ENCODE measurements at regions not wholly inside any gene's neighbourhood (a gene's known extent, or its start where the extent isn't known, plus 50 kb on each side); places are given as distances from the start of the nearest gene placed in this dataset.
"Not testable (repeated sequence)": the region's sequence is repeated elsewhere in the genome, so short reads cannot be mapped to it uniquely, and the experiment has no call there.

GRCh38 chr6:27748661-27749060 is 163.5 kb downstream of the OR2B2 start:
- H3K4me1 ChIP-seq: peaks cover 0 to 3% (median 2%) of the 10 kb centered on the region in 12 donors
- intact Hi-C loops (cut with DNase I): no loop called here
- no peak overlapping the region for H3K4me3 ChIP-seq
- no peak overlapping the region for H3K27ac ChIP-seq
- 75 to 81% (median 80%) methylated on average over 7 of the region's 7 CpGs for WGBS, 4 donors
- ATAC-seq (no peak), DNase-seq (no peak)
- H3K27me3 ChIP-seq: peaks cover 0 to 55% (median 19%) of the 10 kb centered on the region in 9 donors
- no peaks in the 10 kb centered on the region for H3K9me3 ChIP-seq
- H3K36me3 ChIP-seq: no peaks in the 10 kb centered on the region
- TF ChIP-seq POLR2A (IDR thresholded peaks at IDR 0.05) (no peak), CTCF (IDR thresholded peaks at IDR 0.05) (no peak)

GRCh38 chr6:27747637-27748036 is 164.6 kb downstream of the OR2B2 start:
- H3K27me3 ChIP-seq: peaks cover 0 to 65% (median 26%) of the 10 kb centered on the region in 9 donors
- intact Hi-C loops (cut with DNase I): no loop called here
- ATAC-seq (no peak), DNase-seq (no peak)
- TF ChIP-seq POLR2A (IDR thresholded peaks at IDR 0.05) (no peak), CTCF (IDR thresholded peaks at IDR 0.05) (no peak)
- H3K4me1 ChIP-seq: no peaks in the 10 kb centered on the region
- H3K27ac ChIP-seq: no peak overlapping the region
- WGBS, 4 donors: 68 to 80% (median 74%) methylated on average over 6 of the region's 6 CpGs
- H3K9me3 ChIP-seq: no peaks in the 10 kb centered on the region
- H3K4me3 ChIP-seq: no peak overlapping the region
- H3K36me3 ChIP-seq: no peaks in the 10 kb centered on the region

- ATAC-seq; DNase-seq; intact Hi-C loops (cut with DNase I); H3K36me3 ChIP-seq; H3K4me3 ChIP-seq; H3K27ac ChIP-seq; H3K9me3 ChIP-seq; H3K4me1 ChIP-seq: not testable (repeated sequence)
- H3K27me3 ChIP-seq: peaks cover 0 to 71% (median 26%) of the 10 kb centered on the region in 9 donors
- WGBS, 4 donors: 51 to 52% (median 51%) methylated on average over 4 of the region's 4 CpGs
Measured at GRCh38 chr6:27746860-27747259, 165.3 kb downstream of the OR2B2 start.

- no peaks in the 10 kb centered on the region for H3K9me3 ChIP-seq
- H3K27me3 ChIP-seq: peaks cover 0 to 83% (median 28%) of the 10 kb centered on the region in 9 donors
- intact Hi-C loops (cut with DNase I): no loop called here
- DNase-seq (no peak), ATAC-seq (no peak)
- no peak overlapping the region for H3K4me3 ChIP-seq
- no peaks in the 10 kb centered on the region for H3K36me3 ChIP-seq
- no peak overlapping the region for H3K27ac ChIP-seq
- no peaks in the 10 kb centered on the region for H3K4me1 ChIP-seq
- TF ChIP-seq POLR2A (IDR thresholded peaks at IDR 0.05): no peak
- TF ChIP-seq CTCF (IDR thresholded peaks at IDR 0.05): no peak
- 20 to 31% (median 27%) methylated on average over 7 of the region's 7 CpGs for WGBS, 4 donors
Measured at GRCh38 chr6:27743787-27744186, 168.4 kb downstream of the OR2B2 start.

GRCh38 chr6:27742833-27743573 is 169.2 kb downstream of the OR2B2 start:
- no peak for ATAC-seq
- H3K4me1 ChIP-seq: no peaks in the 10 kb centered on the region
- H3K36me3 ChIP-seq: no peaks in the 10 kb centered on the region
- H3K27ac ChIP-seq: no peak overlapping the region
- H3K9me3 ChIP-seq: no peaks in the 10 kb centered on the region
- no peak for DNase-seq
- no peak overlapping the region for H3K4me3 ChIP-seq
- 29 to 43% (median 36%) methylated on average over 10 of the region's 10 CpGs for WGBS, 4 donors
- H3K27me3 ChIP-seq: peaks cover 0 to 82% (median 35%) of the 10 kb centered on the region in 9 donors
- TF ChIP-seq CTCF (IDR thresholded peaks at IDR 0.05) (no peak), POLR2A (IDR thresholded peaks at IDR 0.05) (no peak)
- intact Hi-C loops (cut with DNase I): no loop called here

- ATAC-seq; H3K4me1 ChIP-seq; H3K4me3 ChIP-seq; H3K9me3 ChIP-seq; DNase-seq; H3K36me3 ChIP-seq; H3K27ac ChIP-seq; intact Hi-C loops (cut with DNase I): not testable (repeated sequence)
- H3K27me3 ChIP-seq: peaks cover 0 to 80% (median 26%) of the 10 kb centered on the region in 9 donors
- 86 to 89% (median 87%) methylated on average over 8 of the region's 8 CpGs for WGBS, 4 donors
Measured at GRCh38 chr6:27739902-27740301, 172.3 kb downstream of the OR2B2 start.
